IMR-90 (cell line): ENCODE measurements at regions not wholly inside any gene's neighbourhood (a gene's known extent, or its start where the extent isn't known, plus 50 kb on each side); places are given as distances from the start of the nearest gene placed in this dataset.

Experiments used
- ATAC-seq: fragments of 200-7000 bp; cut with Tn5 transposase; 2 replicates; pipeline ENCODE4 v1.9.1; 2020; ENCODE audit warnings: low read depth, mild to moderate bottlenecking, moderate library complexity
- BruUV-seq: library from RNA; stranded (reverse); fragments of 400-500 nt; replicated peaks from 2 replicates; lab custom pipeline; 2021; lab: Mats Ljungman, UMichigan
- CTCF ChIA-PET: fragments of 300-600 bp; formaldehyde crosslinking; extraction: SDS; loops from one replicate; lab custom pipeline; 2021; ENCODE audit warnings: antibody characterized with exemption; lab: Yijun Ruan, JAX
- POLR2A ChIA-PET: fragments of 300-600 bp; sonication (Branson Sonifier 250); formaldehyde crosslinking; loops from one replicate; lab custom pipeline; 2022; ENCODE audit warnings: antibody characterized with exemption; ENCODE audit not compliant: unreplicated experiment; lab: Charles Lee
- DNase-seq: peaks from one replicate; pipeline ENCODE4 v3.0.0; 2013
- H2AFZ ChIP-seq: replicated peaks from 2 replicates; pipeline ENCODE3; 2013; ENCODE audit warnings: low read length, mild to moderate bottlenecking; ENCODE audit not compliant: poor library complexity
- H2AK5ac ChIP-seq: 2 replicates; pipeline ENCODE4 v1.6.1; 2013; ENCODE audit warnings: low read depth, low read length, inconsistent platforms
- H2AK9ac ChIP-seq: replicated peaks from 2 replicates; pipeline ENCODE3; 2013; ENCODE audit warnings: mild to moderate bottlenecking, low read depth, low read length, moderate library complexity; ENCODE audit not compliant: poor library complexity
- H2BK120ac ChIP-seq: 2 replicates; pipeline ENCODE4 v1.6.1; 2013; ENCODE audit warnings: low read depth, low read length, inconsistent platforms
- H2BK15ac ChIP-seq: 3 replicates; pipeline ENCODE4 v1.6.1; 2013; ENCODE audit warnings: low read depth, low read length, inconsistent platforms
- H2BK20ac ChIP-seq: 2 replicates; pipeline ENCODE4 v1.6.1; 2013; ENCODE audit warnings: low read depth, mild to moderate bottlenecking, inconsistent platforms, low read length, moderate library complexity
- H2BK5ac ChIP-seq: 2 replicates; pipeline ENCODE4 v1.6.1; 2013; ENCODE audit warnings: mild to moderate bottlenecking, low read depth, low read length, inconsistent platforms; ENCODE audit not compliant: poor library complexity, severe bottlenecking
- H3K14ac ChIP-seq: replicated peaks from 2 replicates; pipeline ENCODE4 v1.6.1; 2013; ENCODE audit warnings: low read depth, low read length, inconsistent platforms
- H3K18ac ChIP-seq: 2 replicates; pipeline ENCODE4 v1.6.1; 2013; ENCODE audit warnings: low read depth, low read length, control low read depth
- H3K23ac ChIP-seq: 2 replicates; pipeline ENCODE4 v1.6.1; 2013; ENCODE audit warnings: low read depth, low read length, inconsistent platforms
- H3K27ac ChIP-seq: 2 replicates; pipeline ENCODE4 v1.5.1; 2013; ENCODE audit warnings: mild to moderate bottlenecking, control low read depth, low read length; ENCODE audit not compliant: insufficient read depth
- H3K27me3 ChIP-seq: 2 replicates; pipeline ENCODE4 v1.6.1; 2013; ENCODE audit warnings: low read length; ENCODE audit not compliant: control insufficient read depth, insufficient read depth
- H3K36me3 ChIP-seq: 2 replicates; pipeline ENCODE4 v1.6.1; 2013; ENCODE audit warnings: low read length, mixed read lengths; ENCODE audit not compliant: control insufficient read depth, insufficient read depth
- H3K4ac ChIP-seq: 2 replicates; pipeline ENCODE4 v1.6.1; 2013; ENCODE audit warnings: low read depth, low read length, inconsistent platforms
- H3K4me1 ChIP-seq: 2 replicates; pipeline ENCODE4 v1.6.1; 2013; ENCODE audit warnings: low read length, mixed read lengths; ENCODE audit not compliant: control insufficient read depth, insufficient read depth
- H3K4me2 ChIP-seq: 2 replicates; pipeline ENCODE4 v1.6.1; 2013; ENCODE audit warnings: low read depth, mild to moderate bottlenecking, control low read depth, low read length, moderate library complexity
- H3K4me3 ChIP-seq: 2 replicates; pipeline ENCODE4 v1.5.1; 2013; ENCODE audit warnings: low read depth, mild to moderate bottlenecking, control low read depth, low read length, moderate library complexity; ENCODE audit not compliant: insufficient read depth
- H3K56ac ChIP-seq: 2 replicates; pipeline ENCODE4 v1.6.1; 2013; ENCODE audit warnings: low read length, inconsistent platforms; ENCODE audit not compliant: insufficient read depth; ENCODE audit errors: extremely low read depth
- H3K79me1 ChIP-seq, 2 experiments: 2 replicates each; pipeline ENCODE4 v1.6.1; 2013; ENCODE audit warnings: low read length in 2 of 2, inconsistent platforms in 1 of 2, low read depth in 1 of 2
- H3K9ac ChIP-seq: 2 replicates; pipeline ENCODE4 v1.6.1; 2013; ENCODE audit warnings: low read depth, low read length, control low read depth
- H3K9me1 ChIP-seq: 2 replicates; pipeline ENCODE4 v1.6.1; 2013; ENCODE audit warnings: low read length, inconsistent platforms; ENCODE audit not compliant: insufficient read depth
- H3K9me3 ChIP-seq: 2 replicates; pipeline ENCODE4 v1.6.1; 2013; ENCODE audit warnings: low read length; ENCODE audit not compliant: control insufficient read depth, insufficient read depth
- H4K20me1 ChIP-seq: 2 replicates; pipeline ENCODE4 v1.6.1; 2013; ENCODE audit warnings: low read length, inconsistent platforms; ENCODE audit not compliant: insufficient read depth
- H4K5ac ChIP-seq: 2 replicates; pipeline ENCODE4 v1.6.1; 2013; ENCODE audit warnings: mild to moderate bottlenecking, low read depth, low read length, control low read depth
- H4K8ac ChIP-seq, 2 experiments: 2 replicates each; pipeline ENCODE4 v1.6.1; 2013; ENCODE audit warnings: low read depth in 2 of 2, low read length in 2 of 2, control low read depth in 1 of 2, inconsistent platforms in 1 of 2
- H4K91ac ChIP-seq: 2 replicates; pipeline ENCODE4 v1.6.1; 2013; ENCODE audit warnings: low read depth, low read length, inconsistent platforms; ENCODE audit not compliant: insufficient read depth
- CEBPB ChIP-seq: IDR thresholded peaks from 2 replicates; pipeline ENCODE4 v1.6.1; 2012; ENCODE audit warnings: low read depth, low read length, improper control_type of control experiment
- CHD1 ChIP-seq: IDR thresholded peaks from 2 replicates; pipeline ENCODE4 v1.6.1; 2012; ENCODE audit warnings: low read depth, low read length, improper control_type of control experiment
- ELK1 ChIP-seq: fragments of 150-350 bp; IDR thresholded peaks from 2 replicates; pipeline ENCODE4 v1.6.1; 2016; ENCODE audit warnings: low read depth, mild to moderate bottlenecking, low read length, moderate library complexity, borderline replicate concordance
- NFE2L2 ChIP-seq: fragments of 150-350 bp; IDR thresholded peaks from 2 replicates; pipeline ENCODE4 v1.6.1; 2016; ENCODE audit warnings: low read depth, mild to moderate bottlenecking, low read length
- RCOR1 ChIP-seq: IDR thresholded peaks from 2 replicates; pipeline ENCODE4 v1.6.1; 2012; ENCODE audit warnings: mild to moderate bottlenecking, low read length, improper control_type of control experiment; ENCODE audit not compliant: insufficient replicate concordance
- WGBS, 2 experiments: methylation state at CpG; one replicate each; pipeline versions ENCODE4 v1.1.5 to v1.1.7; 2013; ENCODE audit warnings: missing lambda C conversion rate in 2 of 2; ENCODE audit not compliant: insufficient read length in 1 of 2; ENCODE audit errors: extremely low coverage in 2 of 2; 5-methylcytosine and 5-hydroxymethylcytosine counted together
- dilution Hi-C: fragments of 300-500 bp; cut with HindIII; formaldehyde crosslinking; loops from one replicate; pipeline ENCODE4 v1.14.3; 2018; ENCODE audit warnings: low sequenced_read_pairs; ENCODE audit not compliant: unreplicated experiment
- in situ Hi-C: fragments of 300-500 bp; cut with MboI; formaldehyde crosslinking; loops from 3 replicates; pipeline ENCODE4 v1.14.3; 2019; ENCODE audit warnings: low sequenced_read_pairs, inconsistent platforms, mixed read lengths
- intact Hi-C: fragments of 100-400 bp; cut with micrococcal nuclease; formaldehyde crosslinking; loops from 2 replicates; pipeline ENCODE4 v1.10.0; 2022

- no peaks in the 10 kb centered on the region for H3K9me3 ChIP-seq
- no peak overlapping the region for H2BK5ac ChIP-seq
- H3K4me1 ChIP-seq: peaks cover 11% of the 10 kb centered on the region
- H2AFZ ChIP-seq: no peak overlapping the region
- dilution Hi-C loops: no loop called here
- no peak overlapping the region for H4K8ac ChIP-seq
- no peak overlapping the region for H2AK9ac ChIP-seq
- WGBS, 2 experiments: no CpG with 5 or more reads among the region's 2 CpGs
- H3K14ac ChIP-seq: no peak overlapping the region
- no peak overlapping the region for H2AK5ac ChIP-seq
- no peak overlapping the region for H3K4me3 ChIP-seq
- no peak for DNase-seq
- no peak overlapping the region for H3K27ac ChIP-seq
- ATAC-seq: no peak
- no peaks in the 10 kb centered on the region for H3K36me3 ChIP-seq
- H3K23ac ChIP-seq: no peak overlapping the region
- POLR2A ChIA-PET: no interaction called here
- in situ Hi-C loops: no loop called here
- CTCF ChIA-PET: no interaction called here
- H3K9me1 ChIP-seq: peaks cover 8% of the 10 kb centered on the region; the same call in 1 of the 2 replicates
- H3K4ac ChIP-seq: no peak overlapping the region
- H3K4me2 ChIP-seq: no peak overlapping the region
- no peaks in the 10 kb centered on the region for H3K27me3 ChIP-seq
- intact Hi-C loops: loop anchor here (10.0 kb wide), 1 partner anchor 264 kb away; no protein-coding TSS in a partner anchor
- no peak for TF ChIP-seq ELK1
- TF ChIP-seq CEBPB: no peak
- no peak for TF ChIP-seq CHD1
- no peak for TF ChIP-seq RCOR1
- TF ChIP-seq NFE2L2: no peak
- H2BK120ac ChIP-seq: no peak overlapping the region
- no peak overlapping the region for H3K9ac ChIP-seq
- no peak overlapping the region; the same call in 1 of the 2 replicates for H2BK20ac ChIP-seq
- H3K18ac ChIP-seq: no peak overlapping the region
- no peak overlapping the region for H3K56ac ChIP-seq
- H2BK15ac ChIP-seq: no peak overlapping the region
- H4K20me1 ChIP-seq: no peaks in the 10 kb centered on the region
- no peak overlapping the region for H4K91ac ChIP-seq
- H4K5ac ChIP-seq: no peak overlapping the region
- H3K79me1 ChIP-seq: no peaks in the 10 kb centered on the region
- no TSS peak for BruUV-seq
Observed at GRCh38 chr6:139858429-139858828, 484.0 kb upstream of the CITED2 start.
